Heart left ventricle (tissue), 13 donors: ENCODE measurements at regions not wholly inside any gene's neighbourhood (a gene's known extent, or its start where the extent isn't known, plus 50 kb on each side); places are given as distances from the start of the nearest gene placed in this dataset.

Experiments used
- POLR2A ChIP-seq, 2 donors: fragments of 450-650 bp; IDR thresholded peaks; one replicate each; pipeline ENCODE4 v1.6.1; 2017; ENCODE audit warnings: antibody characterized with exemption in 2 of 2, mild to moderate bottlenecking in 2 of 2, moderate library complexity in 2 of 2
- TF ChIP-seq, protein P1 (sequence below), 12 donors: fragments of 200-600 bp; sonication (generic) in 4 of 12; IDR thresholded peaks; one replicate each; pipeline versions ENCODE4 v1.5.0 to v1.8.0; 2018 to 2022; ENCODE audit warnings: antibody characterized with exemption in 12 of 12, mild to moderate bottlenecking in 5 of 12
- donor health status: ischemic (EF 13 %, LVEDD 7.1; RV severe dilation, severe dysfunction).
- donor health status: DM: no; HTN: yes; CAD: no.
- donor health status: DM: no; HTN: no; CAD: no.
- donor health status: ischemic (EF 25% LVEDD 6.9; RV normal size, moderate dysfunction).
- donor health status: ischemic (EF 25% LVEDD 5.7; RV mildly dilated, moderate dysfunction).
- donor health status: ischemic (EF 35%, LVEDD 5.7; RV mildly dilated, moderate dysfunction).
- donor health status: nonischemic (EF 11% LVEDD 7.7; RV severe dilation, severe dysfunction).
- donor health status: DM: yes; HTN: yes; CAD: no.
- donor health status: PGD.
- donor health status: ischemic (EF 29% LVEDD 5.4; RV normal size, mild dysfunction).
- donor health status: nonischemic (EF 23%, LVEDD 6.1; RV moderate dilation, normal function).

- TF ChIP-seq POLR2A (IDR thresholded peaks at IDR 0.05), result no peak
- TF ChIP-seq, protein P1, sequence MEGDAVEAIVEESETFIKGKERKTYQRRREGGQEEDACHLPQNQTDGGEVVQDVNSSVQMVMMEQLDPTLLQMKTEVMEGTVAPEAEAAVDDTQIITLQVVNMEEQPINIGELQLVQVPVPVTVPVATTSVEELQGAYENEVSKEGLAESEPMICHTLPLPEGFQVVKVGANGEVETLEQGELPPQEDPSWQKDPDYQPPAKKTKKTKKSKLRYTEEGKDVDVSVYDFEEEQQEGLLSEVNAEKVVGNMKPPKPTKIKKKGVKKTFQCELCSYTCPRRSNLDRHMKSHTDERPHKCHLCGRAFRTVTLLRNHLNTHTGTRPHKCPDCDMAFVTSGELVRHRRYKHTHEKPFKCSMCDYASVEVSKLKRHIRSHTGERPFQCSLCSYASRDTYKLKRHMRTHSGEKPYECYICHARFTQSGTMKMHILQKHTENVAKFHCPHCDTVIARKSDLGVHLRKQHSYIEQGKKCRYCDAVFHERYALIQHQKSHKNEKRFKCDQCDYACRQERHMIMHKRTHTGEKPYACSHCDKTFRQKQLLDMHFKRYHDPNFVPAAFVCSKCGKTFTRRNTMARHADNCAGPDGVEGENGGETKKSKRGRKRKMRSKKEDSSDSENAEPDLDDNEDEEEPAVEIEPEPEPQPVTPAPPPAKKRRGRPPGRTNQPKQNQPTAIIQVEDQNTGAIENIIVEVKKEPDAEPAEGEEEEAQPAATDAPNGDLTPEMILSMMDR (IDR thresholded peaks at IDR 0.05), result no peak
These were observed 245.9 kb upstream of the FAT3 start for GRCh38 chr11:91978747-91979146.
